H9 (cell line): ENCODE measurements at regions not wholly inside any gene's neighbourhood (a gene's known extent, or its start where the extent isn't known, plus 50 kb on each side); places are given as distances from the start of the nearest gene placed in this dataset.

Source experiments
- DNase-seq: peaks from one replicate; pipeline ENCODE4 v3.0.0-alpha.2; 2017
- H2AFZ ChIP-seq: one replicate; pipeline ENCODE4 v1.6.1; 2013; ENCODE audit warnings: mild to moderate bottlenecking, low read length, control low read depth, moderate library complexity
- H2AK5ac ChIP-seq: 2 replicates; pipeline ENCODE4 v1.6.1; 2013; ENCODE audit warnings: low read length, control low read depth, mixed read lengths; ENCODE audit not compliant: insufficient read length
- H2BK120ac ChIP-seq: one replicate; pipeline ENCODE4 v1.6.1; 2013; ENCODE audit warnings: low read depth, mild to moderate bottlenecking, low read length, control low read depth, inconsistent platforms; ENCODE audit not compliant: poor library complexity, severe bottlenecking
- H2BK12ac ChIP-seq: 2 replicates; pipeline ENCODE4 v1.6.1; 2013; ENCODE audit warnings: low read length, control low read depth, mixed read lengths, low read depth; ENCODE audit not compliant: insufficient read length
- H2BK15ac ChIP-seq: 2 replicates; pipeline ENCODE4 v1.6.1; 2013; ENCODE audit warnings: low read depth, low read length, control low read depth
- H2BK20ac ChIP-seq: one replicate; pipeline ENCODE4 v1.6.1; 2013; ENCODE audit warnings: low read depth, mild to moderate bottlenecking, low read length, control low read depth, inconsistent platforms; ENCODE audit not compliant: poor library complexity, severe bottlenecking
- H2BK5ac ChIP-seq: 2 replicates; pipeline ENCODE4 v1.6.1; 2013; ENCODE audit warnings: low read length, control low read depth, mixed read lengths; ENCODE audit not compliant: insufficient read length
- H3K14ac ChIP-seq: 2 replicates; pipeline ENCODE4 v1.6.1; 2013; ENCODE audit warnings: low read length, control low read depth; ENCODE audit not compliant: insufficient read depth
- H3K18ac ChIP-seq: 2 replicates; pipeline ENCODE4 v1.6.1; 2013; ENCODE audit warnings: low read depth, mild to moderate bottlenecking, mixed read lengths, low read length, control low read depth; ENCODE audit not compliant: insufficient read length
- H3K23ac ChIP-seq: 2 replicates; pipeline ENCODE4 v1.6.1; 2013; ENCODE audit warnings: low read length, control low read depth, mixed read lengths, low read depth; ENCODE audit not compliant: insufficient read length
- H3K23me2 ChIP-seq: 2 replicates; pipeline ENCODE4 v1.6.1; 2013; ENCODE audit warnings: low read depth, mild to moderate bottlenecking, mixed read lengths, low read length, control low read depth; ENCODE audit not compliant: insufficient read length, poor library complexity, severe bottlenecking
- H3K27ac ChIP-seq: 2 replicates; pipeline ENCODE4 v1.5.1; 2013; ENCODE audit warnings: low read length, control low read depth, mixed read lengths, low read depth; ENCODE audit not compliant: insufficient read length
- H3K27me3 ChIP-seq: 2 replicates; pipeline ENCODE4 v1.6.1; 2013; ENCODE audit warnings: low read length, control low read depth, inconsistent platforms; ENCODE audit not compliant: insufficient read depth
- H3K4ac ChIP-seq: 2 replicates; pipeline ENCODE4 v1.6.1; 2013; ENCODE audit warnings: low read depth, mild to moderate bottlenecking, control low read depth, inconsistent platforms, low read length, moderate library complexity
- H3K4me1 ChIP-seq: 2 replicates; pipeline ENCODE4 v1.6.1; 2013; ENCODE audit warnings: low read length, control low read depth, inconsistent platforms; ENCODE audit not compliant: insufficient read depth
- H3K4me2 ChIP-seq: 2 replicates; pipeline ENCODE4 v1.6.1; 2013; ENCODE audit warnings: low read length, control low read depth, mixed read lengths; ENCODE audit not compliant: insufficient read length, insufficient read depth
- H3K56ac ChIP-seq: 2 replicates; pipeline ENCODE4 v1.6.1; 2013; ENCODE audit warnings: low read depth, mild to moderate bottlenecking, mixed read lengths, low read length, control low read depth; ENCODE audit not compliant: insufficient read length
- H3K79me1 ChIP-seq: 2 replicates; pipeline ENCODE4 v1.6.1; 2013; ENCODE audit warnings: low read depth, mild to moderate bottlenecking, moderate library complexity, low read length, control low read depth, inconsistent platforms; ENCODE audit not compliant: insufficient read depth, poor library complexity, severe bottlenecking
- H3K79me2 ChIP-seq: 2 replicates; pipeline ENCODE4 v1.6.1; 2013; ENCODE audit warnings: low read length, control low read depth, inconsistent platforms; ENCODE audit not compliant: insufficient read depth
- H3K9ac ChIP-seq: 2 replicates; pipeline ENCODE4 v1.6.1; 2013; ENCODE audit warnings: low read length, control low read depth, mixed read lengths; ENCODE audit not compliant: insufficient read length; ENCODE audit errors: extremely low read depth
- H3K9me3 ChIP-seq: one replicate; pipeline ENCODE4 v1.6.1; 2013; ENCODE audit warnings: low read depth, low read length, inconsistent platforms; ENCODE audit not compliant: control insufficient read depth
- H3T11ph ChIP-seq: one replicate; pipeline ENCODE4 v1.6.1; 2013; ENCODE audit warnings: mild to moderate bottlenecking, low read length, control low read depth, inconsistent platforms
- H4K20me1 ChIP-seq: one replicate; pipeline ENCODE4 v1.6.1; 2013; ENCODE audit not compliant: control insufficient read depth, insufficient read length, insufficient read depth
- H4K5ac ChIP-seq: 2 replicates; pipeline ENCODE4 v1.6.1; 2013; ENCODE audit warnings: low read depth, mild to moderate bottlenecking, mixed read lengths, low read length, control low read depth; ENCODE audit not compliant: insufficient read length
- H4K8ac ChIP-seq: replicated peaks from 2 replicates; pipeline ENCODE4 v1.6.1; 2013; ENCODE audit warnings: low read length, control low read depth, mixed read lengths, low read depth; ENCODE audit not compliant: insufficient read length
- H4K91ac ChIP-seq: 2 replicates; pipeline ENCODE4 v1.6.1; 2013; ENCODE audit warnings: low read depth, mild to moderate bottlenecking, moderate library complexity, mixed read lengths, low read length, control low read depth; ENCODE audit not compliant: insufficient read length
- H3K27ac Mint-ChIP-seq, 3 experiments: 2 replicates in 2 of 3; 3 replicates in 1 of 3; pipeline ENCODE4 v1.8.0; 2020 to 2021; ENCODE audit warnings: mixed read lengths in 3 of 3, mild to moderate bottlenecking in 1 of 3, moderate library complexity in 1 of 3
- H3K27me3 Mint-ChIP-seq: 2 replicates; pipeline ENCODE4 v1.8.0; 2021; ENCODE audit warnings: low read depth, mild to moderate bottlenecking, moderate library complexity, mixed read lengths
- H3K36me3 Mint-ChIP-seq, 3 experiments: 2 replicates in 2 of 3; 3 replicates in 1 of 3; pipeline ENCODE4 v1.8.0; 2020 to 2021; ENCODE audit warnings: low read depth in 3 of 3, mixed read lengths in 3 of 3; ENCODE audit not compliant: insufficient read depth in 1 of 3
- H3K4me1 Mint-ChIP-seq, 2 experiments: 2 replicates each; pipeline ENCODE4 v1.8.0; 2020; ENCODE audit warnings: mixed read lengths in 2 of 2
- H3K4me3 Mint-ChIP-seq, 2 experiments: 2 replicates in 1 of 2; 3 replicates in 1 of 2; pipeline ENCODE4 v1.8.0; 2020 to 2021; ENCODE audit warnings: mild to moderate bottlenecking in 2 of 2, mixed read lengths in 2 of 2, moderate library complexity in 1 of 2
- H3K9me3 Mint-ChIP-seq, 2 experiments: 2 replicates in 1 of 2; 3 replicates in 1 of 2; pipeline ENCODE4 v1.8.0; 2020; ENCODE audit warnings: mild to moderate bottlenecking in 2 of 2, mixed read lengths in 2 of 2, moderate library complexity in 1 of 2
- WGBS: extraction: QIAGEN DNeasy Blood & Tissue Kit; methylation state at CpG from one replicate; pipeline ENCODE4 v1.1.7; 2013; ENCODE audit warnings: missing lambda C conversion rate, low lambda C conversion rate, mixed read lengths; ENCODE audit not compliant: insufficient read length; ENCODE audit errors: extremely low coverage; 5-methylcytosine and 5-hydroxymethylcytosine counted together
- TF ChIP-seq, protein P1 (sequence below): fragments of 200-600 bp; sonication (generic); conservative IDR thresholded peaks from 3 replicates; pipeline ENCODE4 v1.8.0; 2021; ENCODE audit warnings: antibody characterized with exemption, mild to moderate bottlenecking

DNA sequence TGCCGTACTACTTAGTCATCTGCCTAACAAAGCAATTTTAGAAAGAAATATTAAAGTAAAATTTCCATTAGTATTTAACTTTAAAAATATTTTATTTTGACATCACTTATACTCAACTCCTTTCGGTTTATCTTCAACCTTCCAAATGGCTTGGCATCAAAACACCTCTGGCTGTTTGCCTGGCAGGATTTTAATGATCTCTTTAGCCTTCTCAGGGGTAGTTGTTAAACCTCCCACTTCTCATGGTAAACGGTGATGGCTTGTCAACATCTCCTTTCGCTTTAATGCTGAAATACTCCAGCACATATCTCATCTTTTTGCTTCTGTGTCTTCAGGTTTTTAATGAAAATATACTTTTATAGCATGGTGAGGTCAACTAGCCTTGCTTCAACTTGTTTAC is 747.1 kb downstream of the CETN3 start:
- no peak overlapping the region for H2AK5ac ChIP-seq
- no peaks in the 10 kb centered on the region for H3K23me2 ChIP-seq
- H2BK12ac ChIP-seq, result no peak overlapping the region
- TF ChIP-seq, protein P1, sequence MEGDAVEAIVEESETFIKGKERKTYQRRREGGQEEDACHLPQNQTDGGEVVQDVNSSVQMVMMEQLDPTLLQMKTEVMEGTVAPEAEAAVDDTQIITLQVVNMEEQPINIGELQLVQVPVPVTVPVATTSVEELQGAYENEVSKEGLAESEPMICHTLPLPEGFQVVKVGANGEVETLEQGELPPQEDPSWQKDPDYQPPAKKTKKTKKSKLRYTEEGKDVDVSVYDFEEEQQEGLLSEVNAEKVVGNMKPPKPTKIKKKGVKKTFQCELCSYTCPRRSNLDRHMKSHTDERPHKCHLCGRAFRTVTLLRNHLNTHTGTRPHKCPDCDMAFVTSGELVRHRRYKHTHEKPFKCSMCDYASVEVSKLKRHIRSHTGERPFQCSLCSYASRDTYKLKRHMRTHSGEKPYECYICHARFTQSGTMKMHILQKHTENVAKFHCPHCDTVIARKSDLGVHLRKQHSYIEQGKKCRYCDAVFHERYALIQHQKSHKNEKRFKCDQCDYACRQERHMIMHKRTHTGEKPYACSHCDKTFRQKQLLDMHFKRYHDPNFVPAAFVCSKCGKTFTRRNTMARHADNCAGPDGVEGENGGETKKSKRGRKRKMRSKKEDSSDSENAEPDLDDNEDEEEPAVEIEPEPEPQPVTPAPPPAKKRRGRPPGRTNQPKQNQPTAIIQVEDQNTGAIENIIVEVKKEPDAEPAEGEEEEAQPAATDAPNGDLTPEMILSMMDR, result no peak
- no peak overlapping the region for H3T11ph ChIP-seq
- no peak overlapping the region for H3K9ac ChIP-seq
- no peaks in the 10 kb centered on the region for H3K27me3 ChIP-seq
- no peak overlapping the region for H3K18ac ChIP-seq
- no peak for DNase-seq
- no peaks in the 10 kb centered on the region for H3K9me3 ChIP-seq
- H3K27me3 Mint-ChIP-seq, result no peaks in the 10 kb centered on the region
- no peak overlapping the region for H2AFZ ChIP-seq
- no peak overlapping the region for H2BK5ac ChIP-seq
- no peak overlapping the region for H2BK20ac ChIP-seq
- peaks cover 10 to 52% (median 15%) of the 10 kb centered on the region in 3 experiments for H3K36me3 Mint-ChIP-seq
- no peak overlapping the region for H3K27ac ChIP-seq
- H3K4me2 ChIP-seq, result no peak overlapping the region
- H3K23ac ChIP-seq, result no peak overlapping the region
- no peaks in the 10 kb centered on the region for H3K79me1 ChIP-seq
- H2BK120ac ChIP-seq, result no peak overlapping the region
- H3K27ac Mint-ChIP-seq, result no peak overlapping the region
- no peak overlapping the region for H4K8ac ChIP-seq
- no peak overlapping the region for H3K56ac ChIP-seq
- WGBS, result no CpG with 5 or more reads among the region's 4 CpGs
- no peaks in the 10 kb centered on the region for H3K4me1 ChIP-seq
- no peaks in the 10 kb centered on the region for H4K20me1 ChIP-seq
- no peak overlapping the region for H3K4me3 Mint-ChIP-seq
- peaks cover 3 to 4% of the 10 kb centered on the region in 2 experiments; a peak in 3 of 4 replicates for H3K4me1 Mint-ChIP-seq
- no peak overlapping the region for H3K14ac ChIP-seq
- no peaks in the 10 kb centered on the region for H3K79me2 ChIP-seq
- H4K5ac ChIP-seq, result no peak overlapping the region
- no peak overlapping the region for H3K4ac ChIP-seq
- H2BK15ac ChIP-seq, result no peak overlapping the region
- no peak overlapping the region for H4K91ac ChIP-seq
- peaks cover 20 to 31% of the 10 kb centered on the region in 2 experiments for H3K9me3 Mint-ChIP-seq
